Adrenal gland (tissue), 5 donors: ENCODE measurements at regions not wholly inside any gene's neighbourhood (a gene's known extent, or its start where the extent isn't known, plus 50 kb on each side); places are given as distances from the start of the nearest gene placed in this dataset.

Experiments
- CTCF ChIP-seq, 6 experiments: fragments of 450-650 bp in 4 of 6; fragments of 200-600 bp in 2 of 6; sonication (generic) in 1 of 6; IDR thresholded peaks; 1 replicate in 5 of 6; 2 replicates in 1 of 6; pipeline versions ENCODE4 v1.5.1 to v1.8.0; 2016 to 2021; ENCODE audit warnings: antibody characterized with exemption in 6 of 6, mild to moderate bottlenecking in 2 of 6, moderate library complexity in 1 of 6
- POLR2A ChIP-seq, 2 donors: fragments of 450-650 bp; IDR thresholded peaks; one replicate each; pipeline ENCODE4 v1.6.1; 2017; ENCODE audit warnings: antibody characterized with exemption in 2 of 2, mild to moderate bottlenecking in 2 of 2, moderate library complexity in 1 of 2
- donor health status: DM: no; HTN: no; CAD: no.

- no peak for TF ChIP-seq CTCF (IDR thresholded peaks at IDR 0.05)
- TF ChIP-seq POLR2A (IDR thresholded peaks at IDR 0.05), result no peak
Observed at GRCh38 chr9:86464242-86464641, 110.0 kb upstream of the TUT7 start.
